ENCODE measurements at regions not wholly inside any gene's neighbourhood (a gene's known extent, or its start where the extent isn't known, plus 50 kb on each side); places are given as distances from the start of the nearest gene placed in this dataset.

- DNase-seq (ENCODE audit: low read depth in 2 of 3, low spot score in 2 of 3): no peak
Observed at GRCh38 chr17:79457376-79457775, 153.5 kb downstream of the RBFOX3 start.

- no peak for DNase-seq (ENCODE audit: low read depth in 2 of 3, low spot score in 2 of 3)
Observed at GRCh38 chr17:79455636-79456035, 155.2 kb downstream of the RBFOX3 start.

GRCh38 chr17:79454826-79455225 is 156.0 kb downstream of the RBFOX3 start:
- DNase-seq (ENCODE audit: low read depth in 2 of 3, low spot score in 2 of 3): no peak

- no peak for DNase-seq (ENCODE audit: low read depth in 2 of 3, low spot score in 2 of 3)
Observed at GRCh38 chr17:79453481-79453880, 157.4 kb downstream of the RBFOX3 start.

GRCh38 chr17:79452706-79453105 is 158.1 kb downstream of the RBFOX3 start:
- no peak for DNase-seq (ENCODE audit: low read depth in 2 of 3, low spot score in 2 of 3)

- no peak for DNase-seq (ENCODE audit: low read depth in 2 of 3, low spot score in 2 of 3)
Observed at GRCh38 chr17:79451167-79451566, 159.7 kb downstream of the RBFOX3 start.

GRCh38 chr17:79446399-79447009 is 164.3 kb downstream of the RBFOX3 start:
- DNase-seq (ENCODE audit: low read depth in 2 of 3, low spot score in 2 of 3): no peak

GRCh38 chr17:79444198-79444597 is 166.7 kb downstream of the RBFOX3 start:
- DNase-seq (ENCODE audit: low read depth in 2 of 3, low spot score in 2 of 3): no peak

GRCh38 chr17:79443026-79443425 is 167.8 kb downstream of the RBFOX3 start:
- DNase-seq (ENCODE audit: low read depth in 2 of 3, low spot score in 2 of 3): no peak

GRCh38 chr17:79441356-79442160 is 169.3 kb downstream of the RBFOX3 start:
- DNase-seq (ENCODE audit: low read depth in 2 of 3, low spot score in 2 of 3): no peak

- DNase-seq (ENCODE audit: low read depth in 2 of 3, low spot score in 2 of 3): no peak
Observed at GRCh38 chr17:79440251-79440650, 170.6 kb downstream of the RBFOX3 start.

- DNase-seq (ENCODE audit: low read depth in 2 of 3, low spot score in 2 of 3): no peak
Observed at GRCh38 chr17:79439493-79439892, 171.4 kb downstream of the RBFOX3 start.

GRCh38 chr17:79438546-79439334 is 172.1 kb downstream of the RBFOX3 start:
- DNase-seq (ENCODE audit: low read depth in 2 of 3, low spot score in 2 of 3): no peak

GRCh38 chr17:79438058-79438457 is 172.8 kb downstream of the RBFOX3 start:
- no peak for DNase-seq (ENCODE audit: low read depth in 2 of 3, low spot score in 2 of 3)

- no peak for DNase-seq (ENCODE audit: low read depth in 2 of 3, low spot score in 2 of 3)
Observed at GRCh38 chr17:79437081-79437480, 173.8 kb downstream of the RBFOX3 start.

GRCh38 chr17:79435962-79436361 is 174.9 kb downstream of the RBFOX3 start:
- DNase-seq (ENCODE audit: low read depth in 2 of 3, low spot score in 2 of 3): no peak

GRCh38 chr17:79435296-79435695 is 175.6 kb downstream of the RBFOX3 start:
- no peak for DNase-seq (ENCODE audit: low read depth in 2 of 3, low spot score in 2 of 3)

GRCh38 chr17:79434215-79434614 is 176.6 kb downstream of the RBFOX3 start:
- no peak for DNase-seq (ENCODE audit: low read depth in 2 of 3, low spot score in 2 of 3)

GRCh38 chr17:79433379-79433778 is 177.5 kb downstream of the RBFOX3 start:
- no peak for DNase-seq (ENCODE audit: low read depth in 2 of 3, low spot score in 2 of 3)

- DNase-seq (ENCODE audit: low read depth in 2 of 3, low spot score in 2 of 3): no peak
Observed at GRCh38 chr17:79431175-79431574, 179.7 kb downstream of the RBFOX3 start.

- DNase-seq (ENCODE audit: low read depth in 2 of 3, low spot score in 2 of 3): no peak
Observed at GRCh38 chr17:79429864-79430494, 180.9 kb downstream of the RBFOX3 start.

All from hematopoietic multipotent progenitor cell (in vitro differentiated cells).